ENCODE measurements at regions not wholly inside any gene's neighbourhood (a gene's known extent, or its start where the extent isn't known, plus 50 kb on each side); places are given as distances from the start of the nearest gene placed in this dataset.

DNA sequence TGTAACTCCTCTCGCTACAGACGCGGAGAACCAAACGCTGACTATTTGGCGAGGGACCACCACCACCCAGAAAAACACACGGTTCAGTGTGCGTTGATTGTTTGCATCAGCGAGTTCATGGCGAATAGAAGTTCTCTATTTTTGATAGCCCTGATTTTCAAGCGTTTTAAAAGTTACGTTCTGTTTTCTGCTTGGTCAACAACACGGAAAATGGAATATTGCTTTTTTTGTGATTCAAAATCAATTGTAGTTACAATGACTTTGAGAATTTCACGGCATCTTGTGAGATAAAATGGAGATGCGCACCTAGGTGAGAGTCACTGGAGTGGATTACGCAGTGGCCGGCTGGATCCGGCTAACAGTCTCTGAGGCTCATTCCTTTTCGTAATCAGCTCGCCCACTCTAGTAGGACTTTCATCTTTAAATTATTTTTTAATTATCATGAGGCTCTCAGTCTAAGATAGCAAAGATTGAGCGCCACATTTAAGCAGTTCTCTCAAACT lies 54.8 kb downstream of the CCDC54 start:
- TF ChIP-seq, protein P1, sequence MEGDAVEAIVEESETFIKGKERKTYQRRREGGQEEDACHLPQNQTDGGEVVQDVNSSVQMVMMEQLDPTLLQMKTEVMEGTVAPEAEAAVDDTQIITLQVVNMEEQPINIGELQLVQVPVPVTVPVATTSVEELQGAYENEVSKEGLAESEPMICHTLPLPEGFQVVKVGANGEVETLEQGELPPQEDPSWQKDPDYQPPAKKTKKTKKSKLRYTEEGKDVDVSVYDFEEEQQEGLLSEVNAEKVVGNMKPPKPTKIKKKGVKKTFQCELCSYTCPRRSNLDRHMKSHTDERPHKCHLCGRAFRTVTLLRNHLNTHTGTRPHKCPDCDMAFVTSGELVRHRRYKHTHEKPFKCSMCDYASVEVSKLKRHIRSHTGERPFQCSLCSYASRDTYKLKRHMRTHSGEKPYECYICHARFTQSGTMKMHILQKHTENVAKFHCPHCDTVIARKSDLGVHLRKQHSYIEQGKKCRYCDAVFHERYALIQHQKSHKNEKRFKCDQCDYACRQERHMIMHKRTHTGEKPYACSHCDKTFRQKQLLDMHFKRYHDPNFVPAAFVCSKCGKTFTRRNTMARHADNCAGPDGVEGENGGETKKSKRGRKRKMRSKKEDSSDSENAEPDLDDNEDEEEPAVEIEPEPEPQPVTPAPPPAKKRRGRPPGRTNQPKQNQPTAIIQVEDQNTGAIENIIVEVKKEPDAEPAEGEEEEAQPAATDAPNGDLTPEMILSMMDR (IDR thresholded peaks at IDR 0.05; ENCODE audit: extremely low read depth in 1 of 2, insufficient read depth in 1 of 2, low read depth in 1 of 2, low read length in 2 of 2), result no peak
- TF ChIP-seq POLR2AphosphoS5 (IDR thresholded peaks at IDR 0.05; ENCODE audit: insufficient read depth, low read depth, low read length) (no peak), JUN (IDR thresholded peaks at IDR 0.05; ENCODE audit: borderline replicate concordance, insufficient read depth, insufficient read length, low read depth) (no peak), POLR2A (IDR thresholded peaks at IDR 0.05; ENCODE audit: low read depth, low read length) (no peak), EZH2 (IDR thresholded peaks at IDR 0.05; ENCODE audit: borderline replicate concordance, low read depth, low read length, severe bottlenecking) (no peak)
- TF ChIP-seq, protein P2, sequence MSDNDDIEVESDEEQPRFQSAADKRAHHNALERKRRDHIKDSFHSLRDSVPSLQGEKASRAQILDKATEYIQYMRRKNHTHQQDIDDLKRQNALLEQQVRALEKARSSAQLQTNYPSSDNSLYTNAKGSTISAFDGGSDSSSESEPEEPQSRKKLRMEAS (IDR thresholded peaks at IDR 0.05; ENCODE audit: insufficient read depth, insufficient read length), result no peak

Measured in endothelial cell of umbilical vein (primary cell).